Hematopoietic multipotent progenitor cell treated with erythropoietin and hydrocortisone succinate and interleukin-3 and kit ligand, for 17 days (in vitro differentiated cells): ENCODE measurements at regions not wholly inside any gene's neighbourhood (a gene's known extent, or its start where the extent isn't known, plus 50 kb on each side); places are given as distances from the start of the nearest gene placed in this dataset.
"Not testable (repeated sequence)": the region's sequence is repeated elsewhere in the genome, so short reads cannot be mapped to it uniquely, and the experiment has no call there.

ENCODE experiments used
- DNase-seq: peaks from one replicate; pipeline ENCODE4 v3.0.0-alpha.2; 2015; ENCODE audit warnings: low spot score

- DNase-seq: not testable (repeated sequence)
Observed at GRCh38 chr11:3583476-3583875, 58.3 kb downstream of the ART5 start.

- not testable (repeated sequence) for DNase-seq
Observed at GRCh38 chr11:3581389-3581725, 60.4 kb downstream of the ART5 start.

GRCh38 chr11:3580487-3581388 is 61.1 kb downstream of the ART5 start:
- DNase-seq: peak; percentile 61

- peak; percentile 32 for DNase-seq
Observed at GRCh38 chr11:3579600-3580459, 62.0 kb downstream of the ART5 start.

GRCh38 chr11:3576066-3576604 is 65.7 kb downstream of the ART5 start:
- not testable (repeated sequence) for DNase-seq

GRCh38 chr11:3572976-3573647 is 68.7 kb downstream of the ART5 start:
- DNase-seq: not testable (repeated sequence)

GRCh38 chr11:3571752-3572151 is 70.0 kb downstream of the ART5 start:
- not testable (repeated sequence) for DNase-seq

- not testable (repeated sequence) for DNase-seq
Observed at GRCh38 chr11:3565838-3566237, 76.0 kb downstream of the ART5 start.

- peak; percentile 20 for DNase-seq
Observed at GRCh38 chr11:3564383-3564782, 77.4 kb downstream of the ART5 start.

- not testable (repeated sequence) for DNase-seq
Observed at GRCh38 chr11:3554621-3555020, 87.2 kb downstream of the ART5 start.

- DNase-seq: not testable (repeated sequence)
Observed at GRCh38 chr11:3544990-3545389, 96.8 kb downstream of the ART5 start.

GRCh38 chr11:3538220-3538619 is 103.6 kb downstream of the ART5 start:
- DNase-seq: not testable (repeated sequence)

- not testable (repeated sequence) for DNase-seq
Observed at GRCh38 chr11:3537254-3537653, 104.5 kb downstream of the ART5 start.

GRCh38 chr11:3532958-3533357 is 108.8 kb downstream of the ART5 start:
- DNase-seq: not testable (repeated sequence)

- DNase-seq: peak; percentile 38
Observed at GRCh38 chr11:3531280-3531679, 110.5 kb downstream of the ART5 start.

GRCh38 chr11:3523567-3523966 is 118.2 kb downstream of the ART5 start:
- not testable (repeated sequence) for DNase-seq

GRCh38 chr11:3520905-3521304 is 120.9 kb downstream of the ART5 start:
- DNase-seq: not testable (repeated sequence)

- not testable (repeated sequence) for DNase-seq
Observed at GRCh38 chr11:3519841-3520240, 122.0 kb downstream of the ART5 start.

- DNase-seq: peak; percentile 62
Observed at GRCh38 chr11:3516934-3517567, 124.7 kb downstream of the ART5 start.

- not testable (repeated sequence) for DNase-seq
Observed at GRCh38 chr11:3516345-3516933, 125.4 kb downstream of the ART5 start.
